ENCODE measurements at regions not wholly inside any gene's neighbourhood (a gene's known extent, or its start where the extent isn't known, plus 50 kb on each side); places are given as distances from the start of the nearest gene placed in this dataset.

- RAD21 ChIA-PET (ENCODE audit: low non-redundant PET in 1 of 2, low total read pairs in 2 of 2, uncharacterized antibody in 2 of 2, unreplicated experiment in 2 of 2), result no interaction called here
- intact Hi-C loops (cut with micrococcal nuclease), result no loop called here
- Histone ChIP-seq H3K79me2 (ENCODE audit: insufficient read depth, low read length) (no peaks in the 10 kb centered on the region), H3K4me1 (ENCODE audit: control insufficient read depth in 1 of 2, insufficient read depth in 2 of 2, low read length in 2 of 2) (no peaks in the 10 kb centered on the region), H3K9ac (ENCODE audit: low read length) (no peak overlapping the region), H2AFZ (ENCODE audit: low read depth, low read length, poor library complexity, severe bottlenecking) (no peak overlapping the region), H3K27me3 (ENCODE audit: insufficient read depth, low read length) (no peaks in the 10 kb centered on the region), H3K27ac (ENCODE audit: low read depth, low read length) (no peak overlapping the region), H3K9me3 (ENCODE audit: control insufficient read depth in 1 of 2, insufficient read depth in 1 of 2, low read depth in 1 of 2, low read length in 2 of 2) (peaks cover 4 to 40% of the 10 kb centered on the region in 2 experiments; a peak in 2 of 4 replicates), H3K4me3 (replicated peaks in 1 of 2; ENCODE audit: low read depth in 1 of 2, low read length in 2 of 2) (no peak overlapping the region), H4K20me1 (ENCODE audit: insufficient read depth) (no peaks in the 10 kb centered on the region), H3K9me2 (ENCODE audit: insufficient read depth) (no peaks in the 10 kb centered on the region), H3K36me3 (ENCODE audit: control insufficient read depth in 1 of 2, insufficient read depth in 2 of 2, low read length in 2 of 2) (no peaks in the 10 kb centered on the region), H3K4me2 (ENCODE audit: low read length) (no peak overlapping the region)
- POLR2A ChIA-PET, result no interaction called here
- DNase-seq (ENCODE audit: low read depth, low spot score) (no peak), ATAC-seq (no peak)
- TF ChIP-seq RAD21 (IDR thresholded peaks at IDR 0.05; ENCODE audit: low read depth) (no peak), ELF1 (IDR thresholded peaks at IDR 0.05; ENCODE audit: borderline replicate concordance, low read depth) (no peak), POLR2AphosphoS5 (IDR thresholded peaks at IDR 0.05; ENCODE audit: low read depth, low read length) (no peak), ZNF274 (IDR thresholded peaks at IDR 0.05; ENCODE audit: low read depth, low read length) (no peak), EZH2 (IDR thresholded peaks at IDR 0.05) (no peak), ZFX (IDR thresholded peaks at IDR 0.05) (no peak), SRF (IDR thresholded peaks at IDR 0.05; ENCODE audit: low read depth) (no peak), POLR2A (IDR thresholded peaks at IDR 0.05; ENCODE audit: borderline replicate concordance, extremely low read depth, insufficient read depth, insufficient read length) (no peak), CBX3 (IDR thresholded peaks at IDR 0.05; ENCODE audit: low read depth) (no peak), SP1 (IDR thresholded peaks at IDR 0.05; ENCODE audit: low read depth) (no peak), YY1 (IDR thresholded peaks at IDR 0.05; ENCODE audit: extremely low read depth, insufficient replicate concordance, low read depth, low read length) (no peak), EZH2phosphoT487 (IDR thresholded peaks at IDR 0.05; ENCODE audit: borderline replicate concordance) (no peak), MAX (IDR thresholded peaks at IDR 0.05) (no peak), CEBPB (IDR thresholded peaks at IDR 0.05; ENCODE audit: low read depth) (no peak), CTCF (IDR thresholded peaks at IDR 0.05 in 2 of 3, conservative IDR thresholded peaks at IDR 0.05 in 1 of 3; ENCODE audit: borderline replicate concordance in 1 of 3, insufficient read depth in 1 of 3, low read depth in 2 of 3, low read length in 2 of 3) (no peak), ZBTB33 (IDR thresholded peaks at IDR 0.05; ENCODE audit: extremely low read depth, insufficient replicate concordance, low read length) (no peak), TCF7L2 (IDR thresholded peaks at IDR 0.05; ENCODE audit: borderline replicate concordance, extremely low read depth, insufficient read depth, insufficient read length) (no peak), EGR1 (IDR thresholded peaks at IDR 0.05; ENCODE audit: low read depth) (no peak), JUND (IDR thresholded peaks at IDR 0.05) (no peak)
- BruUV-seq (replicated peaks), result no TSS peak
- CTCF ChIA-PET, result no interaction called here
Measured at GRCh38 chr10:10418387-10418786, 599.3 kb upstream of the CELF2 start.

Data from HCT116 (cell line).